Activated naive CD4-positive, alpha-beta T cell treated with anti-CD3 and anti-CD28 coated beads, Interleukin-2, amount 10 ng/mL, durations not matched to agents 7 days and 5 days (primary cell): ENCODE measurements at regions not wholly inside any gene's neighbourhood (a gene's known extent, or its start where the extent isn't known, plus 50 kb on each side); places are given as distances from the start of the nearest gene placed in this dataset.
"Not testable (repeated sequence)": the region's sequence is repeated elsewhere in the genome, so short reads cannot be mapped to it uniquely, and the experiment has no call there.

Experiments used
- CTCF ChIA-PET: fragments of 350-600 bp; sonication (Branson Sonifier 250); formaldehyde crosslinking; loops from one replicate; lab custom pipeline; 2021; ENCODE audit warnings: antibody characterized with exemption; lab: Charles Lee
- DNase-seq: peaks from one replicate; pipeline ENCODE4 v3.0.0-alpha.2; 2020
- H3K27ac Mint-ChIP-seq: one replicate; pipeline ENCODE4 v1.8.0; 2021; ENCODE audit warnings: mild to moderate bottlenecking, moderate library complexity, mixed read lengths
- H3K27me3 Mint-ChIP-seq: one replicate; pipeline ENCODE4 v1.8.0; 2021; ENCODE audit warnings: mild to moderate bottlenecking, mixed read lengths
- H3K36me3 Mint-ChIP-seq: one replicate; pipeline ENCODE4 v1.8.0; 2021; ENCODE audit warnings: mixed read lengths
- H3K4me1 Mint-ChIP-seq: one replicate; pipeline ENCODE4 v1.8.0; 2021; ENCODE audit warnings: mixed read lengths
- H3K4me3 Mint-ChIP-seq: one replicate; pipeline ENCODE4 v1.8.0; 2021; ENCODE audit warnings: mild to moderate bottlenecking, moderate library complexity, mixed read lengths
- H3K9me3 Mint-ChIP-seq: one replicate; pipeline ENCODE4 v1.8.0; 2021; ENCODE audit warnings: mixed read lengths

GRCh38 chr22:47497666-47498065 is 735.2 kb downstream of the TBC1D22A start:
- peaks cover 4% of the 10 kb centered on the region for H3K27me3 Mint-ChIP-seq
- H3K4me1 Mint-ChIP-seq = peaks cover 13% of the 10 kb centered on the region
- H3K27ac Mint-ChIP-seq = no peak overlapping the region
- peaks cover 30% of the 10 kb centered on the region for H3K9me3 Mint-ChIP-seq
- H3K4me3 Mint-ChIP-seq = no peak overlapping the region
- H3K36me3 Mint-ChIP-seq = peaks cover 3% of the 10 kb centered on the region
- DNase-seq = no peak
- CTCF ChIA-PET = no interaction called here

GRCh38 chr22:47495110-47495509 is 732.7 kb downstream of the TBC1D22A start:
- Mint-ChIP-seq H3K4me3 (no peak overlapping the region), H3K4me1 (peaks cover 13% of the 10 kb centered on the region), H3K36me3 (peaks cover 3% of the 10 kb centered on the region), H3K27ac (peak overlapping the region; percentile 71), H3K9me3 (peaks cover 27% of the 10 kb centered on the region), H3K27me3 (peaks cover 4% of the 10 kb centered on the region)
- CTCF ChIA-PET = no interaction called here
- DNase-seq = no peak

- H3K4me1 Mint-ChIP-seq, H3K27ac Mint-ChIP-seq, H3K4me3 Mint-ChIP-seq, H3K9me3 Mint-ChIP-seq, H3K36me3 Mint-ChIP-seq, H3K27me3 Mint-ChIP-seq, CTCF ChIA-PET, DNase-seq: not testable (repeated sequence)
These were observed 725.7 kb downstream of the TBC1D22A start for GRCh38 chr22:47488131-47488530.

GRCh38 chr22:47486569-47487312 is 724.3 kb downstream of the TBC1D22A start:
- no peak for DNase-seq
- no peaks in the 10 kb centered on the region for H3K36me3 Mint-ChIP-seq
- no peaks in the 10 kb centered on the region for H3K9me3 Mint-ChIP-seq
- H3K27ac Mint-ChIP-seq = peak overlapping the region; percentile 8
- H3K4me1 Mint-ChIP-seq = no peaks in the 10 kb centered on the region
- no peaks in the 10 kb centered on the region for H3K27me3 Mint-ChIP-seq
- no peak overlapping the region for H3K4me3 Mint-ChIP-seq
- CTCF ChIA-PET = no interaction called here

- no peaks in the 10 kb centered on the region for H3K36me3 Mint-ChIP-seq
- H3K27ac Mint-ChIP-seq = no peak overlapping the region
- H3K4me3 Mint-ChIP-seq = no peak overlapping the region
- H3K9me3 Mint-ChIP-seq = no peaks in the 10 kb centered on the region
- no peaks in the 10 kb centered on the region for H3K27me3 Mint-ChIP-seq
- CTCF ChIA-PET = no interaction called here
- no peaks in the 10 kb centered on the region for H3K4me1 Mint-ChIP-seq
- DNase-seq = no peak
These were observed 722.6 kb downstream of the TBC1D22A start for GRCh38 chr22:47484960-47485569.

GRCh38 chr22:47476231-47476630 is 713.8 kb downstream of the TBC1D22A start:
- no peak for DNase-seq
- no peak overlapping the region for H3K4me3 Mint-ChIP-seq
- H3K9me3 Mint-ChIP-seq = no peaks in the 10 kb centered on the region
- no peaks in the 10 kb centered on the region for H3K36me3 Mint-ChIP-seq
- CTCF ChIA-PET = no interaction called here
- H3K27me3 Mint-ChIP-seq = no peaks in the 10 kb centered on the region
- peaks cover 4% of the 10 kb centered on the region for H3K4me1 Mint-ChIP-seq
- H3K27ac Mint-ChIP-seq = no peak overlapping the region

GRCh38 chr22:47474895-47475294 is 712.4 kb downstream of the TBC1D22A start:
- H3K4me3 Mint-ChIP-seq = no peak overlapping the region
- no peaks in the 10 kb centered on the region for H3K27me3 Mint-ChIP-seq
- no peak overlapping the region for H3K27ac Mint-ChIP-seq
- CTCF ChIA-PET = no interaction called here
- H3K36me3 Mint-ChIP-seq = no peaks in the 10 kb centered on the region
- DNase-seq = no peak
- peaks cover 4% of the 10 kb centered on the region for H3K4me1 Mint-ChIP-seq
- no peaks in the 10 kb centered on the region for H3K9me3 Mint-ChIP-seq

- no peaks in the 10 kb centered on the region for H3K9me3 Mint-ChIP-seq
- H3K36me3 Mint-ChIP-seq = no peaks in the 10 kb centered on the region
- DNase-seq = no peak
- H3K27ac Mint-ChIP-seq = no peak overlapping the region
- no peak overlapping the region for H3K4me3 Mint-ChIP-seq
- H3K4me1 Mint-ChIP-seq = peaks cover 4% of the 10 kb centered on the region
- H3K27me3 Mint-ChIP-seq = no peaks in the 10 kb centered on the region
- CTCF ChIA-PET = no interaction called here
These were observed 712.0 kb downstream of the TBC1D22A start for GRCh38 chr22:47474464-47474863.

- Mint-ChIP-seq H3K36me3 (no peaks in the 10 kb centered on the region), H3K27me3 (no peaks in the 10 kb centered on the region), H3K4me3 (no peak overlapping the region), H3K9me3 (no peaks in the 10 kb centered on the region), H3K27ac (no peak overlapping the region), H3K4me1 (peaks cover 4% of the 10 kb centered on the region)
- CTCF ChIA-PET = no interaction called here
- DNase-seq = no peak
These were observed 710.2 kb downstream of the TBC1D22A start for GRCh38 chr22:47472636-47473035.

GRCh38 chr22:47471406-47471805 is 709.0 kb downstream of the TBC1D22A start:
- H3K4me3 Mint-ChIP-seq = no peak overlapping the region
- CTCF ChIA-PET = no interaction called here
- no peak for DNase-seq
- peaks cover 4% of the 10 kb centered on the region for H3K4me1 Mint-ChIP-seq
- H3K9me3 Mint-ChIP-seq = no peaks in the 10 kb centered on the region
- H3K27ac Mint-ChIP-seq = no peak overlapping the region
- peaks cover 3% of the 10 kb centered on the region for H3K27me3 Mint-ChIP-seq
- peaks cover 2% of the 10 kb centered on the region for H3K36me3 Mint-ChIP-seq

- Mint-ChIP-seq H3K4me3 (no peak overlapping the region), H3K9me3 (peaks cover 5% of the 10 kb centered on the region), H3K4me1 (no peaks in the 10 kb centered on the region), H3K27me3 (peaks cover 3% of the 10 kb centered on the region), H3K27ac (no peak overlapping the region), H3K36me3 (peaks cover 2% of the 10 kb centered on the region)
- DNase-seq = no peak
- CTCF ChIA-PET = no interaction called here
These were observed 703.4 kb downstream of the TBC1D22A start for GRCh38 chr22:47465809-47466208.

- H3K9me3 Mint-ChIP-seq = peaks cover 5% of the 10 kb centered on the region
- H3K36me3 Mint-ChIP-seq = peaks cover 2% of the 10 kb centered on the region
- peaks cover 3% of the 10 kb centered on the region for H3K27me3 Mint-ChIP-seq
- H3K4me1 Mint-ChIP-seq = no peaks in the 10 kb centered on the region
- CTCF ChIA-PET = no interaction called here
- H3K27ac Mint-ChIP-seq = no peak overlapping the region
- DNase-seq = no peak
- H3K4me3 Mint-ChIP-seq = no peak overlapping the region
These were observed 702.8 kb downstream of the TBC1D22A start for GRCh38 chr22:47465222-47465621.

- H3K27me3 Mint-ChIP-seq = peaks cover 3% of the 10 kb centered on the region
- no peak overlapping the region for H3K4me3 Mint-ChIP-seq
- peaks cover 2% of the 10 kb centered on the region for H3K36me3 Mint-ChIP-seq
- CTCF ChIA-PET = no interaction called here
- H3K4me1 Mint-ChIP-seq = no peaks in the 10 kb centered on the region
- no peak overlapping the region for H3K27ac Mint-ChIP-seq
- H3K9me3 Mint-ChIP-seq = peaks cover 5% of the 10 kb centered on the region
- no peak for DNase-seq
These were observed 700.8 kb downstream of the TBC1D22A start for GRCh38 chr22:47463220-47463619.

- Mint-ChIP-seq H3K27me3 (no peaks in the 10 kb centered on the region), H3K9me3 (peaks cover 5% of the 10 kb centered on the region), H3K4me3 (no peak overlapping the region), H3K4me1 (no peaks in the 10 kb centered on the region), H3K36me3 (no peaks in the 10 kb centered on the region), H3K27ac (no peak overlapping the region)
- DNase-seq = no peak
- CTCF ChIA-PET = no interaction called here
These were observed 698.4 kb downstream of the TBC1D22A start for GRCh38 chr22:47460861-47461260.

- Mint-ChIP-seq H3K4me3 (no peak overlapping the region), H3K27me3 (no peaks in the 10 kb centered on the region), H3K9me3 (peaks cover 5% of the 10 kb centered on the region), H3K4me1 (no peaks in the 10 kb centered on the region), H3K27ac (no peak overlapping the region), H3K36me3 (no peaks in the 10 kb centered on the region)
- CTCF ChIA-PET = interaction anchor here (0.7 kb wide), 1 partner anchor 1599 kb away, joined by 6 read pairs; no protein-coding TSS in a partner anchor
- DNase-seq = no peak
These were observed 697.7 kb downstream of the TBC1D22A start for GRCh38 chr22:47460176-47460575.
